ENCODE measurements at regions not wholly inside any gene's neighbourhood (a gene's known extent, or its start where the extent isn't known, plus 50 kb on each side); places are given as distances from the start of the nearest gene placed in this dataset.
"Not testable (repeated sequence)": the region's sequence is repeated elsewhere in the genome, so short reads cannot be mapped to it uniquely, and the experiment has no call there.

- ATAC-seq, result not testable (repeated sequence)
Observed at GRCh38 chr9:67635067-67635466, 223.7 kb upstream of the ANKRD20A1 start.

GRCh38 chr9:67611900-67612299, 246.8 kb upstream of the ANKRD20A1 start:
- not testable (repeated sequence) for ATAC-seq

GRCh38 chr9:67609872-67610271, 248.9 kb upstream of the ANKRD20A1 start:
- ATAC-seq, result not testable (repeated sequence)

GRCh38 chr9:67609435-67609834, 249.3 kb upstream of the ANKRD20A1 start:
- ATAC-seq, result not testable (repeated sequence)

- not testable (repeated sequence) for ATAC-seq
Observed at GRCh38 chr9:67605113-67605512, 253.6 kb upstream of the ANKRD20A1 start.

- ATAC-seq, result not testable (repeated sequence)
Observed at GRCh38 chr9:67603609-67604008, 255.1 kb upstream of the ANKRD20A1 start.

- not testable (repeated sequence) for ATAC-seq
Observed at GRCh38 chr9:67592424-67592823, 266.3 kb upstream of the ANKRD20A1 start.

GRCh38 chr9:67555874-67556273, 302.9 kb upstream of the ANKRD20A1 start:
- ATAC-seq, result not testable (repeated sequence)

- not testable (repeated sequence) for ATAC-seq
Observed at GRCh38 chr9:67550044-67550443, 308.7 kb upstream of the ANKRD20A1 start.

GRCh38 chr9:67529834-67530233, 328.9 kb upstream of the ANKRD20A1 start:
- ATAC-seq, result not testable (repeated sequence)

- ATAC-seq, result not testable (repeated sequence)
Observed at GRCh38 chr9:67516938-67517337, 341.8 kb upstream of the ANKRD20A1 start.

- ATAC-seq, result not testable (repeated sequence)
Observed at GRCh38 chr9:67514587-67514986, 344.1 kb upstream of the ANKRD20A1 start.

- not testable (repeated sequence) for ATAC-seq
Observed at GRCh38 chr9:67503728-67504369, 354.9 kb upstream of the ANKRD20A1 start.

- not testable (repeated sequence) for ATAC-seq
Observed at GRCh38 chr9:67492028-67492427, 366.7 kb upstream of the ANKRD20A1 start.

GRCh38 chr9:67477465-67477864, 381.3 kb upstream of the ANKRD20A1 start:
- not testable (repeated sequence) for ATAC-seq

- not testable (repeated sequence) for ATAC-seq
Observed at GRCh38 chr9:67470739-67471138, 388.0 kb upstream of the ANKRD20A1 start.

GRCh38 chr9:67468326-67468725, 390.4 kb upstream of the ANKRD20A1 start:
- not testable (repeated sequence) for ATAC-seq

- ATAC-seq, result not testable (repeated sequence)
Observed at GRCh38 chr9:67461796-67462757, 396.7 kb upstream of the ANKRD20A1 start.

GRCh38 chr9:67452941-67453340, 405.8 kb upstream of the ANKRD20A1 start:
- not testable (repeated sequence) for ATAC-seq

GRCh38 chr9:67442313-67442712, 416.4 kb upstream of the ANKRD20A1 start:
- ATAC-seq, result not testable (repeated sequence)

- ATAC-seq, result not testable (repeated sequence)
Observed at GRCh38 chr9:67437011-67437410, 421.7 kb upstream of the ANKRD20A1 start.

GRCh38 chr9:67424881-67425280, 432.5 kb upstream of the SPATA31A3 start:
- not testable (repeated sequence) for ATAC-seq

GRCh38 chr9:67423049-67423728, 430.8 kb upstream of the SPATA31A3 start:
- not testable (repeated sequence) for ATAC-seq
